ENCODE measurements at regions not wholly inside any gene's neighbourhood (a gene's known extent, or its start where the extent isn't known, plus 50 kb on each side); places are given as distances from the start of the nearest gene placed in this dataset.

DNA sequence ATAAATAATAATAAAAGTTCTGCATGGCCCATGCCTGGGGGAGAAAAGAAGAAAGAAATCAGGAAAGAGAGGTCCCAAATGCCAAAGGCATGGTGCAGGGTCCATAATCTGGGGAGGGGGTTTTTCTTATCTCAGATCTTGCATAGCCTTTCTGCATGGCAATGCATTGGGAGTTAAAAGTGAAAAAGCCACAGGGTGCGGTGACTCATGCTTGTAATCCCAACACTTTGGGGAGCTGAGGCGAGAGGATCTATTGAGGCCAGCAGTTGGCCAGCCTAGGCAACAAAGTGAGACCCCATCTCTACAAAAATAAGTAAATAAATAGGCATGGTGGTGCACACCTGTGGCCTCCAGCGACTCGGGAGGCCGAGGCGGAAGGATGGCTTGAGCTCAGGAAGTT is 76.8 kb upstream of the GATA2 start:
- DNase-seq (ENCODE audit: low read depth): no peak

DNA sequence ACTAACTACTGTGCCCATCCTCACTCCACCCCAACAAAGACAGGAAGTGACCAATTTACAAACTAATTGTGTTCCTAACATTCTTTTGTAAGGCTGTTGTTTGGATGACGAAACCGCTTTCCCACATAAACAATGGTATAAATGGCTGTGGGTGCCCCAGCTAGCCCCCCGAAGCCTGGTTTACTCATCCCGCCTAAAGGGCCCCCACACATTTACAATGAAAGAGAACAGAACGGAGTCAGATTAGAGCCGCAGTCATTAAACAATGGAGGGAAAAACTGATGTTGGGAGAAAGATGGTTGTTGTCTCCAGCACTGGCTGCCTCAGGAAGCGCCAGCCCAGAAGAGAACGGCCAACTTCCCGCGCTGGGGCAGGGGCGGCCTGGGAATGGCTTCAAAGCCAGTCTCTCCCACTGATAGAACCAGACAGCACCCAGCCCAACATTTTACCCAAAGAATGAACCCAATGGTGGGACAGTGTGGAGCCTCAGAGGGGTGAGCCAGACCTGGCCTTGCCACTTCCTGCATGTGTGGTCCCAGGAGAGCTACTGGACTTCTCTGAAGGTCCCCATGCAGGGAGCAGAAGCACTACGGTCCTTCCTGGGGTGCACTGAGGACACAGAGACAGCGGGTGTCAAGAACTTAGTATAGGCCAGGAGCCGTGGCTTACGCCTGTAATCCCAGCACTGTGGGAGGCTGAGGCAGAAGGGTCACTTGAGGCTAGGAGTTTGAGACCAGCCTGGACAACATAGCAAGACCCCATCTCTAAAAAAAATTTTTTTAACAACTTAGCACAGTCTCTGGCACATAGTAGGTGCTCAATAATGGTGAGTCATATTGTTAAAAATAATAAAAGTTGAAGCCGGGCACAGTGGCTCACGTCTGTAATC is 75.8 kb upstream of the GATA2 start:
- no peak for DNase-seq (ENCODE audit: low read depth)

DNA sequence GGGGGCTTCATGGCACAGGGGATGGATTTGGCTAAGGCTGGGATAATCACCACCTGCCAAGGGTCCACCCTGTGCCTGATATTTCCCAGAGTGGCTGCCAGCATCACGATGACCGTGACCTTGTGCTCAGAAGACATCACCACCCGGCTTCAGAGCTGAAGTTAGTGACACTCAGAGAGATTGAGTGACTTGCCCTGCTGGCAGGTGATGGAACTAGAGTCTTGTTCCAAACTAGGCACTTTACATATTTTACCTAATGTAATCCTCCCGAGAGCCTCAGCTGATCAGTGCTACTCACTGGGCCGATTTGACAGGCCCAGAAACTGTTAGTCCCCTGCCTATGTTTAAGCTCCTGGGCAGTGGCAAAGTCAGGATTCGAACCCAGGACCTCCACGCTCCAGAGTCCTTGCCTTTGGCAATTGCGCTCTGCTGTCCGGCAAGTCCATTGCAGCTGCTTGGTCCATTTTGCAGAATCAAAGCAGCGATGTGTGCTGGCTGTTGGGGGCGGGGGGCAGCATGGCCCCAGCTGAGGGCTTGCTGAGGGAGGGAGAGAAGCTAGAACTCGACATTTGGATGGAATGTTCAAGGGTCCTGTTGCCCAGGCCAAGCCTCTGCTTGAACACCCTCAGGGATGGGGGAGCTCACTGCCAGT is 74.8 kb upstream of the GATA2 start:
- DNase-seq (ENCODE audit: low read depth): no peak

DNA sequence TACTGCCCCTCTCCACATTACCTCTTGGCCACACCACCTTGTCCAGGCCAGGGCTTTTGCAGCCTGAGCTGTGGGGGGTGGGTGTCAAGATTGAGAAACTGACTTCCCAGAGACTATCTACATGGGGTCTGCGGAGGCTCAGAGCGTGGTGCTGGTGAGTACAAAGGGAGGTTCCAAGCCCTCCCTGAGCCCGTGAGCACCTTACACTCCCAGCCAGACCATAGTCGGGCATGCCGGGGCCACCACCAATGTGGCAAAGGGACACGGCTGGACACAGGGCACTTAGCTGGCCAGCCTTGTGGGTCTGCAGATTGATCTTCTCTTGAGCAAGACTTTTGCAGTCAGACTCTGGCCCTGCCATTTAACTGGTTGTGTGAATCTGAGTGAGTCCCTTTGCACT is 74.1 kb upstream of the GATA2 start:
- DNase-seq (ENCODE audit: low read depth): no peak

DNA sequence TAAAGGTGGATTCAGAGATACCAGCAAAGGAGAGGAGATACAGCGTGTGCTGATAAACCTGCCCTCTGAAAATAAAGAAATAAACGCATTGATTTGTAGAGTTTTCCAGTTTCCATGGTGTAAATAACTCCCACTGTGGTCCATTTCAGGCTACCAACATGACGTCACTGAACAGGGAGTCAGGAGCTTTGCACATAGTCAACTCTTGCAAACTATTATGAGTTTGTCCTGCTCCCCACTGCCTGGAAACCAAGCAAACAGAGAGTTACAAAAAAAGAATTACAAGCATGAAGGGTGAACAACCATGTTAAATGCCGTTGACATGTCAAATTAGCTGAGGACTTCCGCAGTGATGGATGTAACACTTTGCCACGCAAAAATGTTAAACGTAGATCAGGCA is 70.4 kb upstream of the GATA2 start:
- DNase-seq (ENCODE audit: low read depth): no peak

DNA sequence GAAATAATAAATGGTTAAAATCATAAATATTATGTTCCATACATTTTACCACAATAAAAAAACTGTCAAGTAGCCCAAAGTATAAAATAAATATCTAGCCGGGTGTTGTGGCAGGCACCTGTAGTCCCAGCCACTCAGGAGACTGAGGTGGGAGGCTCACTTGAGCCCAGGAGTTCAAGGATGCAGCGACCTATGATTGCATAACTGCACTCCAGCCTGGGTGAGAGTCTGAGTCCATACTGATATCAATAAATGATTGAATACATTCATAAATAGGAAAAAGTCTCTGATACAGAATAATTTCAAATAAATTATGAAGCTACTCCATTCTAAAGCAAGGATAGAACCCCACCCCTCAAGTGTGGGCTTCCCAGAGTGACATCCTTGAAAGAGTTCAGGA is 68.5 kb upstream of the GATA2 start:
- no peak for DNase-seq (ENCODE audit: low read depth)

DNA sequence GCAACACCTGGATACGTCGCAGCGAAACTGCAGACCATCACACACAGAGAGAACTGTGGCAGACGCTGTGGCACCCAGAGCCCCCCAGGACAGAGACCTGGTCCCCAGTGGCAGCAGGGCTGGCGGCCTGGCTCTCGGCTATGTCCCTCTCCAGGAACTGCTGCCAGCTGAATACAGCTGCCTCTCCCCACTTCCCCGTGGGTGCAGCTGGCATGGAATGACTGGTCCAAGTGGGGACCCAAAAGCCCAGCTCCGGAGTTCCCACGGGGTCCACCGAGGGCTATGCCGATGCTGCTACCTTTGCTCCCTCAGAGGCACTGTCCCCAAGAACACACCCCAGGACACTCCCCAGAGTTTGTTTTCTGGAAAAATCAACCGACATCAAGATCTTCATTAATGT is 67.8 kb upstream of the GATA2 start:
- no peak for DNase-seq (ENCODE audit: low read depth)

DNA sequence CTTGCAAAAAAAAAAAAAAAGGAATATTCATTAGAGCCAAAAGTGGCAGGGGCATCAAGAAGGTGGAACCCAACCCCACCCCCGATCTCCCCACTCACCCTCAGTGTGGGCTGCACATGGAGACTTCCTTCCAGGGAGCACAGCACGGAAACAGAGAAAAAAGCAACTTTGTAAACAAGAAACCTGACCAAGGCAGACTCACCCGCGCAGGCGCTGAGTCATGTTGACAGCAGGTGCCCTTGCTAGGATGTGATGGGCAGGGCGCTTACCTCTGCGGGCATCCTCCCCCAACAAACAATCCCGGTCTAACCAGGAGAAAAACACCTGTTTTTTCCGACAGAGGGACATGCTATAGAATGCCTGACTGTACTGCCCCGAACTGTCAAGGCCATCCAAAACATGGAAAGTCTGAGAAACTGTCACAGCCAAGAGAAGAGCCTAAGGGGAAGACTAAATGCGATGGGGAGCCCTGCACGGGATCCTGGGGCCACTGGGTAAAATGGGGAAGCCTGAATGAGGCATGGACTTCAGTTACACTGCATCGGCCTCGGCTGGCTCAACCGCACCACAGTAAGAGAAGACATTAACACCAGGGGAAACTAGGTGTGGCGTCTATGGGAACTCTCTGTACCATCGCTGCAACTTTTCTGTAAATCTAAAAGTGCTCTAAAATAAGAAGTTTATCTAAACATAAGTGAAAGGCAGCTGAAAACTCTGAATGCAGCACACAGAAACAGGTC is 66.7 kb upstream of the GATA2 start:
- DNase-seq (ENCODE audit: low read depth): no peak

DNA sequence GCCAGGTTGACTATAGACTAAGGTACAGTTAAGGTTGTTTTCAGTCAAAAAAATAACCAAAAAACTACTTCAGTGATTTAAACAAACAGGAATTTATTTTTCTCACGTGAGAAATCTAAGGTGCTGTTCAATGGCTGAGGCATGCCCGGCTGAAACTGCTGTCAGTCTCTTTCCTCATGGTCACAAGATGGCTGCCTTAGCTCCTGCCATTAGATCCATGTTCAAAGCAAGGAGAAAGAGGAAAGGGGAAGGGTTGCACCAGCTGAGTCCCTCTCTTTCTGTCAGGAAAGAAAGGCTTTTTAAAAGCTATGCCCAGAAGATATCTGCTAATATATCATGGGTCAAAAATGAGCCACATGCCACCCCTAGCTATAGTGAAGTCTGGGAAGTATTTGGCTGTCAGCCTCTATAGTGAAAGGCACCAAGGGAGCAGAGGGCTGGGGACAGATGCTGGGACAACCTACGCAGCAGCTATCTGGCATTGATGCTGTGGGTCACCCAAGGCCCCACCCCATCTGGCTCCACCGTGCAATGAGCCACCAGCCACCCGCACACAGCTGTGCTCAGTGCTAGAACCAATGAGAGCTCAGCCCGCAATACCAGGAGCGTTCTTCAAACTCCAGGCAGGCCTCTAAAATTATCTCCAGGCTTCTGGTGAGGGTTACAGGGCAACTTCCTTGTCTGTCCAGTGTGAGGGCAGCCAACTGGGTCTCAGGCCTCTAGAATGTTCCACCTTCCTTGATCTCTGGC is 64.7 kb upstream of the GATA2 start:
- no peak for DNase-seq (ENCODE audit: low read depth)

DNA sequence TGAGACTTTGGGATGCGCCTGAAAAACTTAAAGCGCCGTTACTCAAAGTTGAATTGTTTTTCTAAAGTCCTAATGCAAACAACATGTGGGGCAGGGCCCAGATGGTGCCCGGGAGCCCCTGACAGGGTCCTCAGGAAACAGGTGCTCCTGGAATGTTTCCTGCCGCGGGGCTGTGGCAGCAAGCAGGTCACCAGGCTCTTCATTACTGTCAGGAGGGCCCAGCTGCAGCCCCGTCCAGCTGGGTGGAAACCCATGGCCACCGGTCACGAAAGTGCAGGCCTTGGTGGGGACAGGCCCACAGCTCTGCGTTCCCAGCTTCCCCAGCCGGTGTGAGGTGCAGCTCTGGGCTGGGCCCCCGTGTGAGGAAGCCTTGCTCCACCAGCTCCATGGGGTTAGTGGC is 63.9 kb upstream of the GATA2 start:
- no peak for DNase-seq (ENCODE audit: low read depth)

DNA sequence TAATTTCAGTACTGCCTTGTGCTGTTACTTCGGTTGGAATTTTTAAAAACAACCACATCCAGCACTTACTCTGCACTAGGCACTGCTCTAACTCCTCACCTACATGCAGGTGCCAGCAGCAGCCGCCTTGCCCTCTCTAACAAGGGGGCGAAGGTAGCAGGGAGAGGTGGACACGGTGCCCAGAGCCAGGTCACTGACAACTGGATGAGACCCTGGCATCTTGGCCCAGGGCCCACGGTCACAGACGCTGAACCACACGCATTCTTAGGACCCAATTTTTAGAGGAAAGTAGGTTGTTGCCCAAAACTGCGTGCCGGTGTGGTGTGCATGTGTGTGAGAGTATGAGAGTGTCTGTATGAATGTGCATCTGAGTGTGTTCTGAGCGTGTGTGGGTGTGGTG is 63.4 kb upstream of the GATA2 start:
- DNase-seq (ENCODE audit: low read depth): no peak

DNA sequence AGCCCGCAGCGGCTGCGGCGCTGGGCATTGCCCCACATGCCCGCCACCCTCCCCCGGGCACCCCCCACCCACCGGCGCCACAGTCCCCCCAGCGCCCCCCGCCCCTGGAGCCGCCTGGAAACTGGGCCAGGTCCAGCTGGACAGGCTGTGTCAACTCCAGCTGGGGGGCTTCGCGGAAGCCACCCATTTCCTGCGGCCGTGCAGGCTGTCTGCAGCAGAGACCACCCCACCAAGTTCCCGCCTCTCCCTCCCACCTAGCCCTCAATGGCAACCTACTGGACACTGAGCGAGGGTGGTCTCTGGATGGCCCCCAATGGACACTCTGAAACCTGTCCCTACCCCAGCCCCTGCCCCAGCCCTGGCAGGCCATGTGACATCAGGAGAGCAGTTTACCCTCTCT is 62.8 kb upstream of the GATA2 start:
- DNase-seq (ENCODE audit: low read depth): no peak

DNA sequence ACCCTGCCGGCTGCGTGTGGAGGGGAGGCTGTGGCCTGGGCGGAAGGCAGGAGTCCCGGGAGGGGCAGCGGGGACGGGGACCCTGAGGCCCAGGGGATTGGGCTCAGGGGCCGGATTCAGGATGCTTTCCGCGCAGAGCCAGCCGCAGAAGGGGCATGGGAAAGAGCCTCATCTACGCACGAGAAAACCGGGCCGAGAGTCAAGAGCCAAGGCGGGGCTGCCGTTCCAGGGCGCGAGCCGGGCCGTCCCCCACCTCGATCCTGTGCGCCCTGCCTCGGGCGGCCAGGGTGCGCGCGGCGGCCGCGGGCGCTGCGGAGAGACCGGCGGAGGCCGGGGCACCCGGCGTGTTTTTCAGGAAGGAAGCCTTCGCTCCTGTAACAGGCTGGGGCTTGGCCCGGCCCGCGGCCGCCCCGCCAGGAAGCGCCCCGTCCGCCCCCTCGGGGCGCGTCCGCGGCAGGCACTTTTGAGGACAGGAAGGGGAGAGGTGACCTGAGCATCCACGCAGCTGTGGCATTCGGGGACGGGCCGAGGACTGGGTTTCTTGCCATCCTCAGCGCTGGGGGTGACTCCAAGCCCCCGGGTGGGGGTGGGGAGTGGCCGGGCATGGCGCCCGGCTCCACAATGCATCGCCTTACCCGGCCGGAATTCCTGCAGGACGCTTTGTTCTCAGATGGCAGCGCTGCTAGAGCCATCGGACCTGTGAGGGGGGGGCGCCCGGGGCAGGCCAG is 62.3 kb upstream of the GATA2 start:
- no peak for DNase-seq (ENCODE audit: low read depth)

DNA sequence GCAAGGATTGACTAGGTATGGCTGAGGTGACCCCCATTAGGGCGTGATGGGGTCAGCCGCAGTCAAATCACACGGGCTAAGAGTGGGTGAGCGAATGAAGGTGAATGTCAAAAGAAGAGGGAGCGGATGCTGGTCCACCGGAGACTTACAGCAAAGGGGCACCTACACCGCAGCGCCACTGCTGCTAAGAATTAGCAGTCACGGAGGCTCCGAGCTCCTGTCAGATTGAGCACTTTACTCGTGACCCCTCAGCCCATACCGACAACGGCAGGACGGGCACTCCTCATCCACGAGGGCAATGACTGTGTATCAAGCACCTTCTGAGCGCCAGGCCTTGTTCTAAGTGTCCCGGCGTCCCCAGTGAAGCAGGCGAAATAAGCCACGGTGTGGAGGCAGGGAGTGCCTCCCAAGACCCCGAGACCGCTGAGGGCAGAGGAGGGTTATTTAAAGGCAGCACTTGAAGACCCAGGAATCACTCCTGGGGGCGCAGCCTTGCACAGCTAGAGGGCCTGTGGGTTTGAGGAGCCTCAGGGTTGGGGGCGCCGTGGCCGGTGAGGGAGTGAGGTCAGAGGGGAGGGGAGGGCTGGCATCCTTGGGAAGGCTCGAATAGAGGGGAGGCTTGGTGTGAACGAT is 61.6 kb upstream of the GATA2 start:
- no peak for DNase-seq (ENCODE audit: low read depth)

DNA sequence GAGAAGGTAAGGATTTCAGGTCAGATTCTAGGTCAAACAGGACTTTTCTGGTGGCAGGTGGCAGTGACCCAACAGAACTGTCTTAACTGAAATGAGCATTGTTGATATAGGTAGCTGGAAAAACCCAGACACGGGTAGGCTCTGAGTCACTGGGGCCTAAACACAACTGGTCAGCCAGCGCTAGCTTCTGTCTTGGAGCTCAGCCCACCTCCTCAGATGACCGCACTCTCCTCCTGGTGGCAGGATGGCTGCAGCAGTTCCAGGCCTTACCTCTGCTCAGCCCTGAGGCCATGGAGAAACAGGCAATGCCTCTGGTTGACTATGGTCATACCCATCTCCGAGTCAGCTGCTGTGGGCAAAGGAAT is 61.1 kb upstream of the GATA2 start:
- no peak for DNase-seq (ENCODE audit: low read depth)

DNA sequence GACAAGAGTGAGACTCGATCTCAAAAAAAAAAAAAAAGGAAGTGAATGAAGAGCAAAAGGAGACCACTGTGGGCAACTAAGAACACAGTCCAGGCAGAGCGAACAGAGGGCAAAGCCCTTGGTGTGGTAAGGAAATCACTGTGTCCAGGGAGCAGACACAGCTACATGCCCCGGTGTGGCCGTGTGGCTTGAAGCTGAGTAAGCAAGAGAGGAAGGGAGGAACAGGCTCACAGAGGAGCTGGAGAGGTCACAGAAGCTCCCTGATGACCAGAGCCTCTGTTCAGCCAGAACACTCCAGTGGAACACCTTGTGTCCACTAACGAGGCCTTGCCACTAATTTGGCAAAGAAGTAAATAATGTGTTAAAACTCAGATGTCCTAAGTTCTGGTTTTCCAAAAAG is 60.6 kb upstream of the GATA2 start:
- no peak for DNase-seq (ENCODE audit: low read depth)

DNA sequence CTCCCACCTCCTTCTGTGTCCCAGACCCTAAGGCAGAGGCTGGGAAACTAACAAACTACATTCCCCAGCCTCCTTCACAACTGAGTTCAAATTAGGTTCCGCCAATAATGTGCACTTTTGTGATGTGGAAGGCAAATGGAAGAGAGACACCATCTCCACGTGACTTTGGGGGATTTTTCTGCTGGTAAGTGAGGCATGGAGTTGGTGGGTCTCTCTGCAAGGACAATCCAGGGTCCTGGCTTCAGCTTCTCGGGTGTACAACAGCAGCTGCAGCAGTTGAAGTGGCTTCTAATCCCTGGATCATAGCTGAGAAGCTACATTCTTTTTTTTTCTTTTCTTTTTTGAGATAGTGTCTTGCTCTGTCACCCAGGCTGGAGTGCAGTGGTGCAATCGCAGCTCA is 58.9 kb upstream of the GATA2 start:
- DNase-seq (ENCODE audit: low read depth): no peak

DNA sequence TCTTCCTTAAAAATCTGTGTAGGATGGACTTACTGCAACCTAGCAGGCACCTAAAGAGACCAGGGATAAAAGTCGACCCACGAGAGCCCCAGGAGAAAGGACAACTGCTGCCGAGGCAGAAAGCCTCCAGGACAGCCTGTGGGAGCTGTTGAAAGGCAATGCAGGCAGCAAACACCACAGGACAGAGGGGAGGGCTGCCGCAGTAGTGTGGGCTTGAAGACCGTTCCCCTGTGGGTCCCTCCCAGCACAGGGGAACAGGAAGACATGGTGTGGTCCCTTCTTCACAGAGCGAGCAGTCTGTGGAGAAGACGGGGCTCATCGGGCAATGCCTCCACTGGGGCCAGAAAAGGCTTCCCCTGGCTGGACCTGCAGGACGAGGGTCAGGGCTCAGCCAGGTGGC is 58.5 kb upstream of the GATA2 start:
- no peak for DNase-seq (ENCODE audit: low read depth)

DNA sequence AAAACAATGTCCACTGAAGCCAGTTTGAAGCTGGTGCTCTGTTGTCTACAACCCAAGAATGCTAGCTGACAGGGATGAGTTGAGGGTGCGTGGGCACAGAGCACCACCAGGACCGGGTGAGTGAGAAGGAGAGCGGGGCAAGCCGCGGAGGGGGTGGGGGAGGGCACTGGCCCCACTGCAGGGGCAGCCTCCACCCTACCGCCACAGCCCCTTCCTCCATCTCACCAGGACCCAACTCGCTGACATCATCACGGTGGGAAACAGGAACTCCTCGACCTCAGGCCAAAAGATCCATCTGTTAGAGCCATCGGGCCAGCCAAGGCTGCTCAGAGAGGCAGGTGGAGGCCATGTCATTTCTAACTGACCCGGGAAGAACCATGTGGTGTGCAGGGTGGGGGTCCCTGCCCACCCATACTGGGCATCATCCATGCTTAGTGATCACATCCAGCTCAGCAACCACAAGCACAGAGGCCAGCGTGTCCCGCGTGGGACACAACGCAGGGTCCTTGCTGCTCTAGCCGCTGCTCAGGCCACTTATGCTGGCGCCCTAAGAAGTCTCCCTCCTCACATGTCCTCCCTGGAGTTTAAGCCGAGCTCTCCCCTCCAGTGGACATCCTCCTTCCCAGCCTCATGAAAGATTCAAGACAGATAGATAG is 57.6 kb upstream of the GATA2 start:
- DNase-seq (ENCODE audit: low read depth): no peak

DNA sequence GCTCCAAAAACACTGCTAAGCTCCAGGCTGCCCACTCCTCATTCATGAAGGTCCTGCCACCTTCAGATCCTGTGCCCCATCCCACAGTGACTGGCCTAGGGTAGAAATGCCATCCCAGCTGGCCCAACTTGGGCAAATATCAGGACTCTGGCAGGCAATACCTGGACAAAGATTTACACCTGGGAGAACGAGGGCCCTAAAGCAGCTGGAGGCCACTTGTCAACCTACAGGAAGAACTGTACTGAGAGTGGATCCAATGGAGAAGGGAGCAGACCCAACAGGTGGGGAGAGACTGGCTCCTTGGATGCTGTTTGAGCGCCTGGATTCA is 57.1 kb upstream of the GATA2 start:
- DNase-seq (ENCODE audit: low read depth): no peak

Measured in stromal cell of bone marrow (primary cell).